Fibroblast of pulmonary artery (primary cell): ENCODE measurements at regions not wholly inside any gene's neighbourhood (a gene's known extent, or its start where the extent isn't known, plus 50 kb on each side); places are given as distances from the start of the nearest gene placed in this dataset.

ENCODE experiments used
- DNase-seq: peaks from one replicate; pipeline ENCODE4 v3.0.0-alpha.2; 2010; ENCODE audit warnings: low read depth
- H3K4me3 ChIP-seq: replicated peaks from 2 replicates; pipeline ENCODE4 v1.5.1; 2011; ENCODE audit warnings: low read depth, mild to moderate bottlenecking, control low read depth, low read length, moderate library complexity
- TF ChIP-seq, protein P1 (sequence below): IDR thresholded peaks from 2 replicates; pipeline ENCODE4 v1.5.1; 2011; ENCODE audit warnings: mild to moderate bottlenecking, control low read depth, low read length, inconsistent platforms; ENCODE audit errors: missing control alignments

DNA sequence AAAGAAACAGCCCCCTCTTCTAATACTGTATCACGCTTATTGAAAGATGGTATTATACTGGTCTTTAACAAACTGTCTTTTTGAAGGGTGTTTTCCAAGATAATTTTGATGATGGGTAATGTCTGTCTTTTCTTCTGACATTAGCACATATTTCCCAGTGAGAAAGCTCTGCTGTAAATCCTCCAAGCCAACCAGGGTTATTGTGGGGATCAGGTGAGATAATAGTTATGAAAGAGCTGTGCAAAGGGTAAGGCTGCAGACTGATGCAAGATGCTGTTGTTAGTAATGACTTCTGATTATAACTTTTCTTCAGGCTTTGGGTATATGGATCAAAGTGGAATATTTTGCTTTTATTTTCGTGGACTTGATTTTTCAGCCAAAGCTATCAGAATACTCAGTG lies 581.7 kb downstream of the REEP3 start:
- H3K4me3 ChIP-seq = no peak overlapping the region
- TF ChIP-seq, protein P1, sequence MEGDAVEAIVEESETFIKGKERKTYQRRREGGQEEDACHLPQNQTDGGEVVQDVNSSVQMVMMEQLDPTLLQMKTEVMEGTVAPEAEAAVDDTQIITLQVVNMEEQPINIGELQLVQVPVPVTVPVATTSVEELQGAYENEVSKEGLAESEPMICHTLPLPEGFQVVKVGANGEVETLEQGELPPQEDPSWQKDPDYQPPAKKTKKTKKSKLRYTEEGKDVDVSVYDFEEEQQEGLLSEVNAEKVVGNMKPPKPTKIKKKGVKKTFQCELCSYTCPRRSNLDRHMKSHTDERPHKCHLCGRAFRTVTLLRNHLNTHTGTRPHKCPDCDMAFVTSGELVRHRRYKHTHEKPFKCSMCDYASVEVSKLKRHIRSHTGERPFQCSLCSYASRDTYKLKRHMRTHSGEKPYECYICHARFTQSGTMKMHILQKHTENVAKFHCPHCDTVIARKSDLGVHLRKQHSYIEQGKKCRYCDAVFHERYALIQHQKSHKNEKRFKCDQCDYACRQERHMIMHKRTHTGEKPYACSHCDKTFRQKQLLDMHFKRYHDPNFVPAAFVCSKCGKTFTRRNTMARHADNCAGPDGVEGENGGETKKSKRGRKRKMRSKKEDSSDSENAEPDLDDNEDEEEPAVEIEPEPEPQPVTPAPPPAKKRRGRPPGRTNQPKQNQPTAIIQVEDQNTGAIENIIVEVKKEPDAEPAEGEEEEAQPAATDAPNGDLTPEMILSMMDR = no peak
- no peak for DNase-seq

DNA sequence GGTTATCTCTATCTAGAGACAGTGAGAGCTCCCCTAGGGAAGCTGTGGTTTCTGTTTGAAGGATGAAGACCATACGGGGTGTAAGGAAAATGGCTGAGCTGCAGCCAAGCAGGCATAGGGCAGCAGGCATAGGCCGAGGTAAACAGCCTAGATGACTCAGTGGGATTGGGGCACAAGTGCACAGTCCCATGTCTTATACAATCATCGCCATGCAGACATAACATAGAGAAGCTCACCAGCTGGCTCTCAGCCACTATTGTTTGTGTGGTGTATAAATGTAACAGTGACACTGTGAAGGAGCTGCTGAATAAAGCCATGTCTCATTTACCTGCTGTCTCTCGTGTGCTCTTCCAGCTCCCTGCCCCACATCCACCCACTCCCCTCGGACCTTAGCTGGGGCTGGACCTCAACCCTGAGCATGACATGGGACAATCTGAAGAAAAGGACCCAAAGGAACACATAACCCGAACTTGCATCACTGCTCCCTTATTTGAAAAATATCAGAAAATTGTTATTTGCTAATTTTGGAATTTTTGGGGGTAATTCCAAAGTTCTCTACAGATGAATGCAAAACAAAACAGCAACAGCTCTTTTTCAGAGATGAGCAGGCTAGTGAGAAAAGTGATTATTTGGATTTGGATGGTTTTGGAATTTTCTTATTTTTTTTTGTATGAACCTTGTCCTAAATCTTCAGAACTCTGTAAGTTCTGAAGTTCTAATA lies 582.7 kb downstream of the REEP3 start:
- no peak overlapping the region for H3K4me3 ChIP-seq
- TF ChIP-seq, protein P1 = no peak
- peak; percentile 1 for DNase-seq

DNA sequence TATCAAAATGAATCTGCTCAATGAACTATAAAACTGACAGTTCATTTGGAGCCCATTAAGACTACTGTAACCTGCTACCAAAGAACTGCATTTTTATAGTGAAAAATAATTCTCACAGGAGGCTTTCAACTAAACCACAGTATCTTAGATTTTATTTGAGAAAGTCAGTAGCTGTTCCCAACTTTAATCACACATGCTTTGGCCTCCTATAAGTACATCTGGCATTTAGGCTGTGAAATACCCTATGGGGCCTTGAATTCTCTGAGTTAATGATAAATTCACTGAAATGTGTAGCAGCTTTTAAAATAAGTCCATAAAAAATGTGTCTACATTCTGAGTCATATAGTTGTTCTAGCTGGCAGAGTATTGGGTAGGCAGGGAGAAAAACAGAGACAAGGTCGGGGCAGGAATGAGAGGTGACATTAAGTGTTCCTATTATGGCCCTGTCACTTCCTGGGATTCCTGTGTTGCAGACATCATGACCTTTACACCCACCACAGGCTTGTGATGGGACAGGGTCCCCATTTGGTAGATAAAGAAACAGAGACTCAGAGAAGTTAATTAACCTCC lies 588.8 kb downstream of the REEP3 start:
- H3K4me3 ChIP-seq = no peak overlapping the region
- TF ChIP-seq, protein P1 = no peak
- DNase-seq = no peak

DNA sequence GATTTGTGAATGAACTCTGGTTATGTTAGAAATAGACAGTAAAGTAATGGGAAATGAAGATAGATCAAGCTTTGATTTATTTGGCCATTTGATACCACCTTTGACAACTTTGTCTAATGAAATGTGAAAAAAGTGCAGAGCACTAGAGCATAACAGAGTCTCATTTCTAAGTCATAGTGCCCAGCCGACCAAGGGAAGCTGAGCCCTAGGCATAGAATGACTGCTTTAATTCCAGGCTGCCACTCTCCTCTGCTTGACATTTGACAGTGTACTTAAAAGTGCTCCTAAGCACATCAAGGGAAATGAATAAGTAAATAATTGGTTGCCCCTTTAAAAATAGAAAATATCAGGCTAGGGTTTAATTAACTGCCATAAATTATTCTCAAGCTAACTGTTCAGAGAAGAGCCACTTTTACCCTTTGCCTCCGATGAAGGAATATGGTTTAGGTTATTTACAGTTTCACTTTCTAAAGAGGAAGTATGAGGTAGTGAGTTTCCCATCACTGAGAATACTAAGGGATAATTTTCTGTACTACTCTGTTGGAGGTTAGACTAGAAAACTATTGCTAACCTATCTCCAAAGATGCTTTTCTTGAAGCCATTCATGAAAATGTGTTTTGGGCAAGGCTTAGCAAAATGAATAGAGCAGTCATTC lies 591.6 kb downstream of the REEP3 start:
- TF ChIP-seq, protein P1 = no peak
- no peak overlapping the region for H3K4me3 ChIP-seq
- no peak for DNase-seq

DNA sequence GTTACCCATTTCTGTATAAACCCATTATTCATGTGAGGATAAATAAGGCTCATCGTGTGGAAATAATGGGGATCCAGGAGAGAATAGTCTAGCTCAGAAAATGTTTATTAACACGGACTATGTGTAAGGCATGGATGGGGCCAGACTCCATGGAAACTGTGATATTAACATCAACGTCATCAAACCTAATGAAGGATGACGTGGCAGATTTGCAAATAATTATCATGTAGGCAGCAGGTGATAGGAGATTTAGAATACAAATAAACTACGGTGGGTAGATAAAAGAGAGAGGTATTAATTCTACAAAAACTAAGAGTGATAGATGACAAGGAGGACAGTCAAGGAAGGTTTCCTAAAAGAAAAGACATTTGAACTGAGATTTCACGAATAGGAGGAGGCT lies 592.2 kb downstream of the REEP3 start:
- H3K4me3 ChIP-seq = no peak overlapping the region
- DNase-seq = no peak
- TF ChIP-seq, protein P1 = no peak

DNA sequence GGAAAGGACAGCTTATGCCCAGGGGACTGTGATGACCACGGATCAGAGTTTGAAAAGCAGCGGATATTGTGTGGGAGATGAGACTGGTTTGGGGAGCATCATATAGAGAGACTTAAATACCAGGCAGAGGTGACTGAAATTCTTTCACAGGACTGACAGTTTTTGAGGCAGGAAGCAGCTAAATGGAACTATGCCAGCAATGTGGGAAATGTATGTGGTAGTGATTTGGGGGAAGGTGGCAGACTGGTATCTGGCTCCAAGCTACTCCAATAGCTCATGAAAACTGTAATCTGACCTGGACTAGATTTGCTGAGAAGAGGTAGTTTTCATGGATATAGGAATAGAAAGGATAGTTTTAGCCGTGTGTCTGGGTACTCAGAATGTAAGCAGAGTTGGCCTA lies 592.6 kb downstream of the REEP3 start:
- H3K4me3 ChIP-seq = no peak overlapping the region
- TF ChIP-seq, protein P1 = no peak
- no peak for DNase-seq
